ENCODE measurements at regions not wholly inside any gene's neighbourhood (a gene's known extent, or its start where the extent isn't known, plus 50 kb on each side); places are given as distances from the start of the nearest gene placed in this dataset.

- DNase-seq = no peak
Measured at GRCh38 chr1:94325377-94326302, 88.3 kb upstream of the ARHGAP29 start.

DNA sequence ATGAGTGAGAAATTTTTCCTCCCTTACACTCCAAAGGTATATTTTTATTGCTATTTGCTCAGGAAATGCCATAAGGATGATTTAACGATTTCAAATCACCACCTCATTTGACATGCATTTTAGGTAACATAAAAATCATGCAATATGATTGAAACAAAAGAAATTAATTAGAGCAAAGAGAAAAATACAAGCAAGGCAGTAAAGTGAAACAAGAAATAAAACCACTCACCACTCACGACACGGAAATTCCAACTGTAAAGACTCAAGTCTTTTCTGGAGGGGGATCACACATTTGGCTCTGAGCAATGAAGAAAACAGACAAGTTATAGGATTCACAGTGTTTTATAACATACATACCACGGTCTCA is 86.8 kb upstream of the ARHGAP29 start:
- DNase-seq = no peak

GRCh38 chr1:94323311-94324177 is 86.2 kb upstream of the ARHGAP29 start:
- no peak for DNase-seq

- DNase-seq = no peak
Measured at GRCh38 chr1:94322696-94323095, 85.3 kb upstream of the ARHGAP29 start.

DNA sequence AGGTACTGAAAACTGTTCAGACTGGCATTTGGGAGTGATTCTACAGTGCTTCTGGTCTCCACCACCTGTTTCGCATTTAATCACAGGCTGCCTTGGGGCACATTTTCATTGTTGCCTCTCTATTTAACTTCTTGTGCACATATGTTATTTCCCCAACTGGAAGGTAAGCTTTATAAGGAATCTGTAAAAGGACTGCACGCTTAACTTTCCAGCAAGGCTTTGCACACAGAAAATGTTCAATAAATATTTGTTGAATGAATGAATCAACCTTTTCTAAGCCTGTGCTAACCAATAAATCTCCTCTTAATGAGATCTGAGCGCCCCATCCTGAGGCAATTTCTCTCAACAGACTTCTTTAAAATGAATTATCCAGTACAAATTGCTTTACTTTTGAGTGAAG is 84.3 kb upstream of the ARHGAP29 start:
- no peak for DNase-seq

- no peak for DNase-seq
Measured at GRCh38 chr1:94319319-94320102, 82.1 kb upstream of the ARHGAP29 start.

DNA sequence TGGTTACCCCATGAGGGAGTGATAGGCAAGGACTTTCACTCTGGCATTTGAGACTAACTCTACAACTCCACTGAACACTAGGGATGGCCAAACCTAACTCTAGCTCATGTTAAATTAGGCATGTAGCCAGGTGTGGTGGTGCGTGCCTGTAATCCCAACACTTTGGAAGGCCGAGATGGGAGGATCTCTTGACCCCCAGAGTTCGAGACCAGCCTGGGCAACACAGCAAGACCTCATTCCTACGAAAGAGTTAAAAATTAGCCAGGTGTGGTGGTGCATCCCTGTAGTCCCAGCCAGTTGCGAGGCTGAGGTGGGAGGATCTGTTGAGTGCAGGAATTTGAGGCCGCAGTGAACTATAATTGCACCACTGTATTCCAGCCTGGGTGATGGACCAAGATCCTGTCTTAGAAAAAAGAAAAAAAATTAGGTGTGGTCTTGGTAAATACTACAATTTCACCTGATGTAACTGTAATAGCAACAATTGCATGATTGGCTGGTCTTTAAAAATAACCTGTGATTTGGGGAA is 81.2 kb upstream of the ARHGAP29 start:
- DNase-seq = no peak

GRCh38 chr1:94317790-94318188 is 80.4 kb upstream of the ARHGAP29 start:
- no peak for DNase-seq

GRCh38 chr1:94316836-94317789 is 79.7 kb upstream of the ARHGAP29 start:
- DNase-seq = no peak

- no peak for DNase-seq
Measured at GRCh38 chr1:94316183-94316582, 78.8 kb upstream of the ARHGAP29 start.

GRCh38 chr1:94315552-94316116 is 78.2 kb upstream of the ARHGAP29 start:
- no peak for DNase-seq

GRCh38 chr1:94314222-94314858 is 77.0 kb upstream of the ARHGAP29 start:
- no peak for DNase-seq

GRCh38 chr1:94310570-94311270 is 73.3 kb upstream of the ARHGAP29 start:
- DNase-seq = no peak

DNA sequence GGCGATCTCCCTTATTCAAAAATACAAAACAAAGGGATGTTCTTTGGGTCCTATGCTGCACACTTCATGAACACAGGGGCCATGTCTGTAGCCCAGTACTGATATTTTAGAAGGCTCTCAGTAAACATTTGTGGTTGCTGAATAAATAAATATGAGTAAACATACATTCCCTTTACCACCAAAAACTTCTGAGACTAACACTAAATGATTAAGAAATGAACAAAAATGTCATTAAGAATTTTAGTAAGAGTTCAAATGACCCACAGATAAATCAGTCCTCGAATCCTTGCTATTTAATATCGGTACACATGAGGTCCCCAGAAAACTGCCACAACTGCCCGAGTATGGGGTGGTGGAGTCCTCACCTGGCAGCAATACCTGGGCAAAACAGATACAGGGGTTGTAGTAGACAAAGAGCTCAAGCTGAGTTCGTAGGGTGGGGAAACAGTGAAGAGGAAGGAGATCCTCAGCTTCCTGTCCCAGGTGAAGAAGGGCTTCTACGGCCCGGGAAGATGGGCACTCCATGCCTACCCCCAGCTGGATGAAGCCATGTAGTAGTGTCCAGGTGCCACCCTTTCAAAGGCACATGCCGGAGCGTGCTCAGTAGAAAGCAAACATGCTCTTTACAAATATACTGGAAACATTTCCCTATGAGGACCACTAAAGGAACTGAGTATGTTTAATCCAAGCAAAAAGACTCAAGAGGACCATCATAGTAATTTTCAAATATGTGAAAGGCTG is 72.6 kb upstream of the ARHGAP29 start:
- no peak for DNase-seq

DNA sequence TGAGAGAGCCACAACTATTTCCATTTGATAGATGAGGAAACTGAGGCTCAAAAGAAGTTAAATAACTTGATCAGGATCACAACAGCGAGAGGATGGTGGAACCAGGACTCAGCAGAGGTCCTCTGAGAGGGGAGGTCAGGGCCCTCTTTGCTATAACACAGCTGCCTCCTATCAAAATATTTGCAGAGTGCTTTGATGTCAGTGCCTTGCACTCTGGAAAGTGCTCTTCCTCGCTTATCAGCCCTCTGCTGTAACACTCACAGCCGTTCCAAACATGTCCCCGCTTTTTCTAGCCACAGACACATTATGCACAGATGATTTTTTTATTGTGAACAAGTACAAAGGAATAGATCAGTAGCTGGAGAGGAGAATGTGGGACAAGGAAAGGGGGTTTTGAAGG is 71.8 kb upstream of the ARHGAP29 start:
- DNase-seq = no peak

DNA sequence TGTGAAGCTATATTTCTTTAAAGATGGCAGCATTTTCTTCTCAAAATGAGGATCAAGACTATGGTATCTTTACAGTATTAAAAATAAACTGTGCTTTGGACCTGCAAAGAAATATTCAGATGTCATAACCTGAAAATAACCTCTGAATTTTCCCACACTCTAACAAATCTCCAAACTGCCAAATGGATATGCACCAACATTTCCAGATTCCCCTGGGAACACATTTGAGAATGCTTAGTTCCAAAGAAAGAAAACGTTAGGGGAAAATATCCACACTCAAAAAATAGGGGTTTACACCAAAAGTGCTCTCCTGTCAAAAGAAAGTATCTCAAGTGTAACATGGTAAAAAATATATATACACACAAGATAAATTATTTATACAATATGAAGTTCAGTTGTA is 69.1 kb upstream of the ARHGAP29 start:
- no peak for DNase-seq

DNA sequence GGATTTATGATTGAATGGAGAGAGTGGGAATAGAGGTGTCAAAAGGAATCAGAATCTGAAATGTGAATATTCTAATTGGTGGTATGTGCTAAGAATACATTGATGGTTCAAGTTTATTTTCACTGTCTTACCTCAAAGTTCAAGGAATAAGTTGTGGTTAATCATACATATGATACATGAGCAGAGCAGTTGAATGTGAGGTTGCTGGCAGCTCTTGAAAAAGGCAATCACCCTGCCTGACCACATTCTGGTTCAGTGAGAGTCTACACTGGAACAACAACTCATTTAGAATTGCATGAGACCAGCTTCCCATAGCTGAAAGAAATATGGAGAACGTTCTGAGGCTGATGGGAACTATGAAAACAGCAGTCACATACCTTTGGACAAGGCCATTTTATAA is 68.3 kb upstream of the ARHGAP29 start:
- DNase-seq = no peak

- DNase-seq = no peak
Measured at GRCh38 chr1:94304553-94304952, 67.2 kb upstream of the ARHGAP29 start.

GRCh38 chr1:94303005-94303404 is 65.6 kb upstream of the ARHGAP29 start:
- DNase-seq = no peak
